ENCODE measurements at regions not wholly inside any gene's neighbourhood (a gene's known extent, or its start where the extent isn't known, plus 50 kb on each side); places are given as distances from the start of the nearest gene placed in this dataset.
"Not testable (repeated sequence)": the region's sequence is repeated elsewhere in the genome, so short reads cannot be mapped to it uniquely, and the experiment has no call there.

DNA sequence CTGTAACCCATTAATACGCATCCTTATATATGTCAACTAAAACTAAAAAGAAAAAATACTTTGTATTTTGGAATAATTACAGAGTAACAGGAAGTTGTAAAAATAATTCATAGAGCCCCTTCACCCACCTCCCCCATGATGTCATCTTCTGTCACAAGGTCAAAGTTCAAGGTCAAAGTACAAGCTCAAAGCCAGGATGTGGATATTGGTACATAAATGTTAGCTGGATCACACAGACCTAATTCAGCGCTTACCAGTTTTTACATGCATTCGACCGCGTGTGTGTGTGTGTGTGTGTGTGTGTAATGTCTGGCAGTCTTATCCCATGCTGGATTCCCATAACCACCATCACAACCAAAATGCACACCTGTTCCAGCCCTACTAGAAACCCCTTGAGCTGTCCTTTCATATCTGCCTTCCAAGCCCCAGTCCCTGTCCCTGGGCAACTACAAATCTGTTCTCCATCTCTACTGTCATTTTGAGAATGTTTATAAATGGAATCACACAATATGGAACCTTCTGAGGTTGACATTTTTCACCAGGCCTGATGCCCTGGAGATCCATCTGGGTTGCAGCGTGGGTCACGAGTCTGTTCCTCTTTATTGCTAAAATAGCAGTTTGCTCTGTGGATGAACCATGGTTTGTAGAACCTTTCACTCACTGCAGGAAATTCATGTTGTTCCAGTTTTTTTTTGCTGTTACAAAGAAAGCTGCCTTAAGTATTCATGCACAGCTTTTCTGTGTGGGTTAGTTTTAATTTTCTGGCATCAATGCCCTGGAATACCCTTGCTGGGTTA is 153.6 kb upstream of the PITRM1 start:
- no peak for DNase-seq

DNA sequence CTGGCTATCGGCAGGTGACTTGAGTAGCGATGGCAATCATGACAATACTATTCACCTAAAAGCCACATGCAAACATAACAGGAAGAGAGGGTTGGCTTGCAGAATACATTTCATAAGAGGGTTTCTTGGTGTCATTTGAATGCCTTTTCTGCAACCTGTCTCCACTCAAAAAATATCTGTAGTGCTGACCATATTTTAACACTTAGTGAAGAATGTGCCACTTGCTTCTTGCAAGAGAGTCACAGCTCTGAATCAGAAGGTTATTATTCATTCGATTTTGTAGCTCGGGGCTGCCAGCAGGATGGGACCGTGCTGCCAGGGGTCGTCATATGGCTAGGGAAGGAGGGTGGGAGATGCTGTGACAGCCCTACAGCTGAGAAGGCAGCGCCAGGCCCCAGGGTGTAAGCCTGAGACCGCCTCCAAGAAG is 152.0 kb upstream of the PITRM1 start:
- DNase-seq: no peak

DNA sequence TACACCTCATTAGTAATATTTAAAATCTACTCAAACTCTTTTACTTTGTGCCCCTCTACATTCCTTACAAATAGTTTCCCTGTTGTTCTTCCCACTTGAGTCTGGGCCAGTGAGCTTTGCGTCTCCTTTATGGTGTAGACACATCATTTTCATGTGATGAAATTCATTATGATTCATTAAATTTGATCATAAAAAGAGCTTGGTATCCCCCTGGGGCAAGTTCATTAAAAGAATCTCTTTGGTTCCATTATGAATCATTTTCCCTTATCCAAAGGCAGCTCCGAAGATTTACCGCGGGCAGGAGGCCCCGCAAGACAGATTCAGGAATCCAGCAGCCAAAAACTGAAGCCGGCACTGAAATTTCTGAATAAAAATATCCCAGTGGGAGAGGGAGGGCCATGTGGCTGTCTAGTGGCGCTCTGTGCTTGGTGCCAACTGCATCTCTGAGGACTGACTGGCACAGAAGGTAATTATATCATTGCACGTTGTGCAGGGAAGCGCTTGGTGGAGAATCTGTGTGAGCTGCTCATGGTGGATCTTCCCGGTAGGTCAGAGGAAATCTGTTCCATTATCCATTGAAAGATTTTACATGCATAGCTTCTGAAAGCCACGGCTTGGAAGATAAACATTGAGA is 151.4 kb upstream of the PITRM1 start:
- no peak for DNase-seq

DNA sequence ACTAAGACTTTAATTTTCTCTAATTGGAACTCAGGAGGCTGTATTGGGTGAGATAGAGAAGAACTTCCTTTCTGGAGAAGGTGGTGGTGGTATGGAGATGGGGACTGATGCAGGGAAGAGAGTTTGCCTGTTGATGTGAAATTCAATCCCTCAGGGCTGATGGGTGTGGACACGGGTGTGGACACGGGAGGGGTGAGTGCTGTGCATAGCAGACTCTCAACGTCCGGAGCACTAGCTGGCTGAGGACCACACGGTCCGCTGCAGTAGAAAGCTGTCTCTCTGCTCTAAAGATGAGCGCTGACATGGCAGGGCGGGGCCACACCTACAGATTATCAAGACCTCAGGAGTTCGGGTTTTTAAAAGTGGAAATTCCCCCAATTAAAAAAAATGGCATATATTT is 148.5 kb upstream of the PITRM1 start:
- no peak for DNase-seq

DNA sequence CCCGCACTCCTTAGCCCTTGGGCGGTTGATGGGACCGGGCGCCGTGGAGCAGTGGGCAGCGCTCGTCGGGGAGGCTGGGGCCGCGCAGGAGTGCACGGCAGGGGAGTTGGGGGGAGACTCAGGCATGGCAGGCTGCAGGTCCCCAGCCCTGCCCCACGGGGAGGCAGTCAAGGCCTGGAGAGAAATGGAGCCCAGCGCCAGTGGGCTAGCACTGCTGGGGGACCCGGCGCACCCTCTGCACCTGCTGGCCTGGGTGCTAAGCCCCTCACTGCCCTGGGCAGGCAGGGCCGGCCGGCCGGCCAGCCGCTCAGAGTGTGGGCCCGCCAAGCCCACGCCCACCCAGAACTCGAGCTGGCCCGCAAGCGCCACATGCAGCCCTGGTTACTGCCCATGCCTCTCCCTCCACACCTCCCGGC is 147.2 kb upstream of the PITRM1 start:
- DNase-seq: no peak

DNA sequence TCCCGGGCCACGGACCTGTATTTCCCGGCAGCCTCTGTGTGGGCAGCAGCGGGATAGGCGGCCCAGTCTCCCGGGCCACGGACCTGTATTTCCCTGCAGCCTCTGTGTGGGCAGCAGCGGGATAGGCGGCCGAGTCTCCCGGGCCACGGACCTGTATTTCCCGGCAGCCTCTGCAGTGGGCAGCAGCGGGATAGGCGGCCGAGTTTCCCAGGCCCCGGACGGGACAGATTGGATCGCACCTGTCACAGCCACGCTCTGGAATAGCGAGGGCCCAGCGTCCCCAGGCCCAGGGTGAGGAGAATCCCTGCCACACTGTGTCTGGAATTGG is 145.9 kb upstream of the PITRM1 start:
- not testable (repeated sequence) for DNase-seq

DNA sequence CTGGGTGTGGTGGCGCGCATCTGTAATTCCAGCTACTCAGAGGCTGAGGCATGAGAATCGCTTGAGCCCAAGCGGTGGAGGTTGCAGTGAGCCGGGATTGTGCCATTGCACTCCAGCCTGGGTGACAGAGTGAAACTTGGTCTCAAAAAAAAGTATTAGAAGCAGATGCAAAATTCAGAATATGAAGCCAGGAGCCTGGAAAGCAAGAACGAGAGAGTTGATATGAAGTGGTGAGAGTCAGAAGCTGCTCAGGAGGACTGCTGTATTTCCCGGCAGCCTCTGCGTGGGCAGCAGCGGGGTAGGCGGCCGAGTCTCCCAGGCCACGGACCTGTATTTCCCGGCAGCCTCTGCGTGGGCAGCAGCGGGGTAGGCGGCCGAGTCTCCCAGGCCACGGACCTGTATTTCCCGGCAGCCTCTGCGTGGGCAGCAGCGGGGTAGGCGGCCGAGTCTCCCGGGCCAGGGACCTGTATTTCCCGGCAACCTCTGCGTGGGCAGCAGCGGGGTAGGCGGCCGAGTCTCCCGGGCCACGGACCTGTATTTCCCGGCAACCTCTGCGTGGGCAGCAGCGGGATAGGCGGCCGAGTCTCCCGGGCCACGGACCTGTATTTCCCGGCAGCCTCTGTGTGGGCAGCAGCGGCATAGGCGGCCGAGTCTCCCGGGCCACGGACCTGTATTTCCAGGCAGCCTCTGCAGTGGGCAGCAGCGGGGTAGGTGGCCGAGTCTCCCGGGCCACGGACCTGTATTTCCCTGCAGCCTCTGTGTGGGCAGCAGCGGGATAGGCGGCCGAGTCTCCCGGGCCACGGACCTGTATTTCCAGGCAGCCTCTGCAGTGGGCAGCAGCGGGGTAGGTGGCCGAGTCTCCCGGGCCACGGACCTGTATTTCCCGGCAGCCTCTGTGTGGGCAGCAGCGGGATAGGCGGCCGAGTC is 145.2 kb upstream of the PITRM1 start:
- not testable (repeated sequence) for DNase-seq

DNA sequence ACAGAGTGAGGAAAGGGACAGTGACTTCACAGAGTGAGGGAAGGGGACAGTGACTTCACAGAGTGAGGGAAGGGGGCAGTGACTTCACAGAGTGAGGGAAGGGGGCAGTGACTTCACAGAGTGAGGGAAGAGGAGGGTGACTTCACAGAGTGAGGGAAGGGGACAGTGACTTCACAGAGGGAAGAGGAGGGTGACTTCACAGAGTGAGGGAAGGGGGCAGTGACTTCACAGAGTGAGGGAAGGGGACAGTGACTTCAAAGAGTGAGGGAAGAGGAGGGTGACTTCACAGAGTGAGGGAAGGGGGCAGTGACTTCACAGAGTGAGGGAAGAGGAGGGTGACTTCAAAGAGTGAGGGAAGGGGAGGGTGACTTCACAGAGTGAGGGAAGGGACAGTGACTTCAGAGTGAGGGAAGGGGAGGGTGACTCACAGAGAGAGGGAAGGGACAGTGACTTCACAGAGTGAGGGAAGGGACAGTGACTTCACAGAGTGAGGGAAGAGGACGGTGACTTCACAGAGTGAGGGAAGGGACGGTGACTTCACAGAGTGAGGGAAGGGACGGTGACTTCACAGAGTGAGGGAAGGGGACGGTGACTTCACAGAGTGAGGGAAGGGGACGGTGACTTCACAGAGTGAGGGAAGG is 142.0 kb upstream of the PITRM1 start:
- DNase-seq: not testable (repeated sequence)

DNA sequence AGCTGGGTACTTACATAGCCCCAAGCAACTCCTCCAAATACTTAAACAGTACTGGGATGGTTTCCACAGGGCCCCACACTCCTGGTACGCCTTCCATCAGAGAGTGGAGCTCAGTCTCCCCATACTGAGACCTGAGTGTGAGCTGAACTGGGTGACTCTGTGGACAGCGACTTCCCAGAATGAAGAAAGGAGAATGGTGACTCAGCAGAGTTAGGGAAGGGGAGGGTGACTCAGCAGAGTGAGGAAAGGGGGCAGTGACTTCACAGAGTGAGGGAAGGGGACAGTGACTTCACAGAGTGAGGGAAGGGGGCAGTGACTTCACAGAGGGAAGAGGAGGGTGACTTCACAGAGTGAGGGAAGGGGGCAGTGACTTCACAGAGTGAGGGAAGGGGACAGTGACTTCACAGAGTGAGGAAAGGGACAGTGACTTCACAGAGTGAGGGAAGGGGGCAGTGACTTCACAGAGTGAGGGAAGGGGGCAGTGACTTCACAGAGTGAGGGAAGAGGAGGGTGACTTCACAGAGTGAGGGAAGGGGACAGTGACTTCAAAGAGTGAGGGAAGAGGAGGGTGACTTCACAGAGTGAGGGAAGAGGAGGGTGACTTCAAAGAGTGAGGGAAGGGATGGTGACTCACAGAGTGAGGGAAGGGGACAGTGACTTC is 141.3 kb upstream of the PITRM1 start:
- DNase-seq: peak; percentile 2

DNA sequence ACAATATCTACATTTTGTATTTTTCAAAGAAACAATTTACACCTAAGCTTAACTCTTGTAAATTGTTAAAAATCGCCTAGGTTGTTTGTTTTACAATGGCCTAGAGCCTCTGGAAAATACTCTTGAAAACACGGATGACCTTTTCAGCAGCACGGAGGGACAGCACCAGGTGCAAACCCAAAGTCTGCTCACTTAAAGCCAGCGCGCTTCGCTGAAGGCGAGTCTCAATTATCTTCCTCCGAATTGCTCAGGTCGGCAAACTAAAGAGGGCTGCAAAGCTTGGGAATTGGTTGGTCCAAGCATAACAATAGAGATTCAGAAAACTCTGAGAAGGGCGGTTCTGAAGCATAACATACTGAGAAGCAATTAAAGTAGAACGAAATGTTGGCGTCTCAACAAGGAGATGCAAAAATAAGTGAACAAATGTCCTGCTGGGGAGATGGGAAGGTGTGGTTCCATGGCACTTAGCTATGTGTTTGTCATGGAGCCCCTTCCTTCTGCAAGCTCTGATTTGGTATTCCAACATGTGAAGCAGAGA is 139.9 kb upstream of the PITRM1 start:
- DNase-seq: no peak

DNA sequence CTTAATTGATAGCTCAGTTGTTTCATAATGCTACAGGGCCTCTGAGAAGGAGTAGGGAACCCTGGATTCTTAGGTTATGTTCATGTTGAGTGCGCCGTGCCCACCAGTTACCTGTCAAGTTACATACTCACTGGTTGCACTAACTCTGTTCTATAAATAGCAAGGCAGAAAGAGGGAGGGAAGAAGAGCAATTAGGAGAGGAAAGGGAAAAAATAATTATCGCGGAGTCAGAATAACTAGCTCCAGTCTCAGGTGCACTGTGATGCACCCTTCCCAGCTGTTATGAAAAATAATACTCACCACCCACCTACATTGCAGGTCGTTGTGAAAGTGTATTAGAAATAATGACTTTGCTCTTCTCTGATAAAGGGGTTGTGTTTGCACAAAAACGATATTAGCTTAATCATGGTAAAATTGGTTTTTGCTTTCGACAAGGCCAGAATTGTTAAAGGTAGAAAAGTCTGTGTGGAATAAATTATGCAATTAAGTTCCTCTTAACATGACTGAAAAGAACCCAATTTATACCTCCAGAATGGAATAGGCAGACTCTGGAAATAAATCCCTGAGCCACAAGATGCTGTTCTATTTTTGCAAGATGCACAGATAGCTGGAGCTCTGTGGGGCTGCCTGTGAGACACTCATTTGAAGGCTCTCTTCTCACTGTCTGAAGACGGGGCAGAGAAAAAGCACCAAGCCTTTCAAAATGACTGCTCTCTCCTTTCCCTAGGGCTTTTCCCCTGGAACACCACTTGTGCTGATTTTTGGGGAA is 137.6 kb upstream of the PITRM1 start:
- DNase-seq: no peak

DNA sequence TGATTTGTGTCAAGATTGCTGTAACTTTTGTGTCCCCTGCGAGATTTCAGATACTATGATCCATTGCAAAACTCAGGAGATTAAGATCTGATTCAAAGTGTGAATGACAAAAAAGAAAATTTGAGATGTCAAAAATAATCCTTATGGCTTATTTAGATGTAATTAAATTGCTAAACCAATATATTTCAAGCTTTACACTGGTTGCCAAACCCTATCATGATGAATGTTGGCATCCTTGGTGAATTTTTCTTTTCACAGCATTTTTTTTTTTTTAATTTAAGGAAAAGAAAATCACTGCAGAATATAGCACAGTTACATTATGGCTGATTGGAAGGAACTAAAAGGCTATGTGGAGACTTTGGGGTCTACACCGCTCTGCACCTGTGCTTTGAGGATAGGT is 133.5 kb upstream of the PITRM1 start:
- DNase-seq: no peak

DNA sequence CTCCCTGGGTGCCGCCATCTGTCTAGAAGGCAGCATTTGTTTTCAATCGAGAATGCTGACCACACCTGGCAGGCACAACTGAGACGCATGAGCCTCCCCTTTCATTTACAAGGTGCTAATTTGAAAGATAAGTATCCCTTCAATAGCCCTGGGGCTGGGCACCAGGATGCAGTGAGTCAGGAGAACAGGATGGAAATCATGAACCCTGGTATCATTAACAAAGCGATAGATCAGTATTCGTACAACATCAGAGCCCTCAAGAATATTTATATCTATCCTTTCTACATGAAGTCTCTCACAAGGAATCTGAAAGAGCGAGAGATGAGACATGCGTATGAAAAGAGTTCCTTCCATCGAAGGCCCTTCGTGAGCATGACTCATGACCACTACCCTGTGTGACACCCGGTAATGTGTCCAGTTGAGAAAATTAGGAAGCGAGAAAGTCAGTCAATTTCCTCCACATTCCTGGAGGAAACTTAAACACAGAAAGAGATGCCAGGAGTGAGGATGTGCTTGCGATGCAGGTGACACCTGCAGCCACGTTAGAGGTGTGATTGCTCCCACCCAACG is 123.1 kb upstream of the PITRM1 start:
- no peak for DNase-seq

DNA sequence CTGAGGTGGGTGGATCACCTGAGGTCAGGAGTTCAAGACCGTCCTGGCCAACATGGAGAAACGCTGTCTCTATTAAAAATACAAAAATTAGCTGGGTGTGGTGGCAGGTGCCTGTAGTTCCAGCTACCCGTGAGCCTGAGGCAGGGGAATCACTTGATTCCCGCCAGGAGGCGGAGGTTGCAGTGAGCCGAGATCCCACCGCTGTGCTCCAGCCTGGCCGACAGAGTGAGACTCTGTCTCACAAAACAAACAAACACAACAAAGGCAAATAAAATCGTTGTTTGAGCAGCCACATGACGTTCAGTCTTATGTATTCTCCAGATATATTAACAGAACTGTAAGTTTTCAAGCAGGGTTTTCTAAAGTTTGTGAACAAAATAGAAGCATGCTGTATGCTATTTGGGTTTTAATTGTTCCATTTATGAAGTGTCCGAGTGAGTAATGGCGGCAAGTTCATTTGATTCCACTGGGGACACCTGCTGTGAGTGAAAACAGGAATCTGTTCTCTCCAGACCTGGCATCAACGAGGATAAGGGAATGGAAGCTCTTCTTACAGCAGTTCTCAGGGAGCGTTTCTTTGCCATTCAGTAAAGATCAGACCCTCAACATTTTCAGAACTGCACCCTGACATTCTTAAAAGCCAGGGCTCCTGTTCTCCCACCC is 122.5 kb upstream of the PITRM1 start:
- no peak for DNase-seq

DNA sequence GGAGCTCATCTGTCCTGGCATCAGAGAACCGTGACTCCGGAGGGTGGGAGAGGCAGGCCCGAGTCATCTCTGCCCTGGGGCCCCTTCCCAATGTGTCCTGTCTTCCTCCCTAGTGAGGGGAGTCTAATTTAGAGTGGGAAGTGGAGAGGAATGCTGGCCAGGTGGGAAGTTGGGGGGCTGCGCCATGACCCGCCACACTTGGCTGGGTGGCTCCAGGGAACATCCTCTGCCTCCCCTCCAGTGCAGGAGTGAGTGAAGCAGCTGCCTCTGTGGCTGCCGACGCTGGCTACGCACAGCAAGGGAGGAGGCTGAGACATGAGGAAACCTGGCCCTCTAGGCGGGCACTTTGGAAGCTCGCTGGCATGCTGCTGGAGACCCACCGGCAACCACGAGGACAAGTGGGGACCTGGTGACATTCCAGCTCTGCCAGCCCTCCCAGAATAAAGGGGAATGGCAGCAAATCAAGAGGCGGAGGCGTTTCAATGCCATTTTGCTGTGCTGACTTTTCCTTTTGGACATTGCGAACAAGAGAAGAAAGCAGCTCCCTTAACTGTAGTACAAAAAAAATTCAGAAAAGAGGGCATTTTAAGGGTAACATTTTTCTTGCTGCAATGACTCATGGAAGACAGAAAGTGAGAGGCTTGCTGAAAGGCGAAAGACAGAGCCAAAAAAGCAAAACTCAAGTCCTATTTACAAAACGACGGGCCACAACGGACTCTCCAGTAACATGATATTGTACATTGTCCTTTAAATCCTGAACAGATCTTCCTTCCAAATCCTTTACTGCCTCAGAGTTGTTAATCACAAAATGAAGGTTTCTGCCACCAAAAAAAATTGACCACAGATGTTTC is 121.2 kb upstream of the PITRM1 start:
- no peak for DNase-seq

DNA sequence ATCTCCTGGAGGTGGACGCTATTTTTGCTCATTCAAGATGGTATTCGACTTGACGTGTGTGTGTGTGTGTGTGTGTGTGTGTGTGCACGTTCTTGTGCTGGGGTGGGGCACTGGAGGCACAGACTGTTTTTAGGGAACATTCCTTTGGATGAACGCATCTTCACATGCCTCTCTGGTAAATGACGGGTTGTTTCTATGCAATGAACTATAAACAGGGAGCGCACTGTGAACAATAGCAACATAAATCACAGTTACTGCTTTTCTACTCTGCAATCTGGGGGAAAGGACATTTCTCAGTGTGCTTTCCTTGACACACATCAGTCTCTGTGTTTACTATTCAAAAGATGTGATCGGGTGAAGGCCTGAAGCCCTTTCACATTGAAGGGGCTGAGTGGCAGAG is 120.1 kb upstream of the PITRM1 start:
- DNase-seq: no peak

DNA sequence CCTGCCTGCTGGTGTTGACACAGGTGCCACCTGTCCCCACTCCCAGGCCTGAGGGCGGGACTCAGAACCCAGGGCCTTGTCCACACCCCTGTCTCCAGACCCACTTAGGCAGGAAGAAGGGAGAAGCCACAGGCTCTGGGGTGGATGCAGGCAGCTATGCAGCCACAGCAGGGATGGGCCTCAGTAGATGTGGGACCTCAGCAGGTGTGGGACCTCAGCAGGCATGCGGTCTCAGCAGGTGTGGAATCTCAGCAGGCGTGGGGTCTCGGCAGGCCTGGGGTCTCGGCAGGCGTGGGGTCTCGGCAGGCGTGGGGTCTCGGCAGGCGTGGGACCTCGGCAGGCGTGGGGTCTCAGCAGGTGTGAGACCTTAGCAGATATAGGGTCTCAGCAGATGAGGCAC is 118.0 kb upstream of the PITRM1 start:
- no peak for DNase-seq

DNA sequence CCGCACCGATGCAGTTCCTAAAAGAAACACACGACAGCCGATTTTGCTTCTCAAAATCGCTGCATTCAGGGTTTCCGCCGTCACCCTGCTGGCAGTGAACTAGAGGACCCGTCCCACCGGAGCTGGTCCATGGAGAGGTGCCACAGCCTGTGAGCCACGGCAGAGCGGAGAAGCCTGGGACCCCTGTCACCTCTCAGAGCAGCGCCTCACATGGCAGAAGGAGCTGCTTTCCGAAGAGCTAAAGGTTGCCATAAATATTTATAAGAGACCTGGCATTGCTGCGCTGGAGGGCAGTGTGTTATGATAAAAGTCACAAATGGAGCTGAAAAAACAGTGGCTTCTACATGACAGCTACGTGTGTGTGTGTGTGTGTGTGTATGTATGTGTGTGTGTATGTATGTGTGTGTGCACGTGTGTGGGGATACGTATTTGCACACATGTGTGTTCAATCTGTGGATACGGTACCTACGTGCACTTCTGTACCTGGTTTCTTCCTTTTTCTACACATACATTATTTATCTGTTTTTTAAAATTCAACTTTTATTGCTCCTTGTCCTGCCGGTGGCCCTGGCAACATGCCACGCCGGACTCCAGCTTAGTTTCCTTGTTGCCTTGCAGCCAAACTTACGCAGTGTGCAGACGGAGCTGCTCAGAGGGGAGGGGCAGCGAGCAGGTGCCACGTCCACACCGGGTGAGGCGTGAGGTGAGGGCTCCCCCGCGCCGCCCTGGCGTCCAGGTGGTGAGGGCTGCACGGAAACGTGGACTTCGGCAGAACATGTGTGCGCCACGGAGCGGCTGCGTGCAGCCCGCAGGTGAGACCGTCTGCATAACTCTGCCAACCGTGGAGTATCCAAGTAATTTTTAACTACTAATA is 115.2 kb upstream of the PITRM1 start:
- no peak for DNase-seq

DNA sequence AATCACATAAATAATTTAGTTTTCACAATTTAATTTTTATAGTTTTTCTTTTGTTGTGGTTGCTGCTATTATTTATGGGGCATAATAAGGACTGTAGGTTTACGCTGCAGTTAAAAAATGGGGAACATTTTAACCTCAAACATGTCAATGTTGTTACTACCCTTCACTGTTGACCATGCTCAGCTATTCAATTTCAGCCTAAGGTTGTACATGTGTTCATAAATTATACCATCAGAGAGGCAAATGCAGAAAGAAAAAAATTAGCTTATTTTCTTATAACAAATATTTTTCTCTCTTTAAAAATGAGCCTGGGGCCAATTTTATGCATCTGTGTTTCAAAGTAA is 110.1 kb upstream of the PITRM1 start:
- DNase-seq: no peak

Measured in GF-D8 (cell line).